GM19452 (cell line): ENCODE measurements at regions not wholly inside any gene's neighbourhood (a gene's known extent, or its start where the extent isn't known, plus 50 kb on each side); places are given as distances from the start of the nearest gene placed in this dataset.
"Not testable (repeated sequence)": the region's sequence is repeated elsewhere in the genome, so short reads cannot be mapped to it uniquely, and the experiment has no call there.

Experiments used
- ATAC-seq: cut with Tn5 transposase; IDR thresholded peaks from one replicate; pipeline ENCODE4 v1.9.1; 2021; ENCODE audit not compliant: unreplicated experiment

DNA sequence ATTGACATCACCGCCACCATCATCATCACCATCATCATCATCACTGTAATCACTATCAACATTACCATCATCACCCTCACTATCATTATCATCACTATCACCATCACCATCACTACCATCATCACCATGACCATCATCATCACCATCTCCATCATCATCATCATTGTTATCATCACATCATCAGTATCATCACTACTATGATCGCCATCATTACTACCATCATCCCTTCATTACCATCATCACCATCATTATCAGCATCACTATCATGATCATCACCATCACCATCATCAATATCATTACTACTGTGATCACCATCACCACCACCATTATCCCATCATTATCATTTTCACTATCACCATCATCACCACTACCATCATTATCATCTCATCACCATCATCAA is 368.3 kb downstream of the SEC14L1 start:
- ATAC-seq: no peak

DNA sequence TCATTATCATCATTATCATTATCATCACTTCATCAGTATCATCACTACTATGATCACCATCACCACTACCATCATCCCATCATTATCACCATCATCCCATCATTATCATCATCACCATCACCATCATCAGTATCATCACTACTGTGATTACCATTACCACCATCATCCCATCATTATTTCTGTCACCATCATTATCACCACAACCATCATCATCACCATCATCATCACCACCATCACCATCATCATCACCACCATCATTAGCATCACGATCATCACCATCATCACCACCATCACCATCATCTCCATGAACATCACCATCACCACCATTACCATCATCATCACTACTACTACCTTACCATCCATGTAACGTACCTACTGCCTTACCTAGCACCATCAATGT is 368.8 kb downstream of the SEC14L1 start:
- no peak for ATAC-seq

DNA sequence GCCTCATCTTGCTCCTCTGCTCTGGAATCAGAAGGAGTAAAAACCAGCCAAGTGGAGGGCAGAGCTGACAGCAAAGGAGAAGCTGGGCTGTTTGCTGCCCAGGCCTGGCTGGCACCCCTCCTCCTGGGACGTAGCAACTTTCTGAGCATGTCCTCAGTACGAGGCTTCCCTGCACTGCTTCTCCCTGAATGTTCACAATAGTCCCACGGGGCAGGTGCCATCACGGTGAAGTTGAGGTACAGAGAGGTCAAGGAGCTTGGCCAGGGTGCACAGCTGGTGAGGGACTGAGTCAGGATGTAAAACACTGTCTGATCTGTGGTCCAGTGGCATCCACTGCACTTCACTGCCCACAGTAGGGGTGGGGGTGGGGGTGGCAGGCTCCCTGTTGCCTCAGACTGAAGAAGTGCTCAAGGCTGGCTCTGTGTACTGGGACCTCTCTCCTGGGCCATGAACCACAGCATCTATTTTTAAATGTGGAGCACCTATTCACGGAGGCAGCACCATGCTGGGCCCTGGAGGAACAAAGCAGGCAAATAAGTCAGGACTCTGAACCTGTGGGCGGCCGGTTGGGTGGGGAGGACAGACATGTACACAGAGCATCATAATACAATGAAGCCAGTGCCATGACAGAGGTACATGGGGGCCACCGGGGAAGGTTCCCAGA is 369.5 kb downstream of the SEC14L1 start:
- ATAC-seq: no peak

DNA sequence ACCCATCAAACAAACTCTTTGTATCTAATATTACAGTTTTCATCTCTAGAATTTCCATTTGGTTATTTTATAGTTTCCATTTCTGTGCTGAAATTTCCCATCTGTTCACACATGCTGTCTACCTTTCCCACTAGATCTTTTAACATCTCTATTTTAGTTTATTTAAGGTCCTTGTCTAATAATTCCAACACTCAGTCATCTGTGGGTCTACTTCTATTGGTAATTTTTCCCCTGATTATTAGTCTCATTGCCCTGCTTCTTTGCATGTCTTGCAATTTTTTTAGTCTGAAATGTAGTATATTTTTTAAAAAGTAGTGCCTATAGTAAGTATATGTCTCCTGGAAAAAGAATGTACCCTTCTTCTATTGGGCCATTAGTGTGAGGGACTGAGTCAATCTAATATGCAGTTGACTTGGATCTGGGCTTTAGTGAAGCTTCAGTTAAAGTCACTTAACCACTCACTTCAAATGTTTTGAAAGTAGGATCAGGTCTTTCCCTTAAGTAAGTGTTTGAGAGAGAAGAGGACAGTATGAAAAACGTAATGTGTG is 370.8 kb downstream of the SEC14L1 start:
- no peak for ATAC-seq

DNA sequence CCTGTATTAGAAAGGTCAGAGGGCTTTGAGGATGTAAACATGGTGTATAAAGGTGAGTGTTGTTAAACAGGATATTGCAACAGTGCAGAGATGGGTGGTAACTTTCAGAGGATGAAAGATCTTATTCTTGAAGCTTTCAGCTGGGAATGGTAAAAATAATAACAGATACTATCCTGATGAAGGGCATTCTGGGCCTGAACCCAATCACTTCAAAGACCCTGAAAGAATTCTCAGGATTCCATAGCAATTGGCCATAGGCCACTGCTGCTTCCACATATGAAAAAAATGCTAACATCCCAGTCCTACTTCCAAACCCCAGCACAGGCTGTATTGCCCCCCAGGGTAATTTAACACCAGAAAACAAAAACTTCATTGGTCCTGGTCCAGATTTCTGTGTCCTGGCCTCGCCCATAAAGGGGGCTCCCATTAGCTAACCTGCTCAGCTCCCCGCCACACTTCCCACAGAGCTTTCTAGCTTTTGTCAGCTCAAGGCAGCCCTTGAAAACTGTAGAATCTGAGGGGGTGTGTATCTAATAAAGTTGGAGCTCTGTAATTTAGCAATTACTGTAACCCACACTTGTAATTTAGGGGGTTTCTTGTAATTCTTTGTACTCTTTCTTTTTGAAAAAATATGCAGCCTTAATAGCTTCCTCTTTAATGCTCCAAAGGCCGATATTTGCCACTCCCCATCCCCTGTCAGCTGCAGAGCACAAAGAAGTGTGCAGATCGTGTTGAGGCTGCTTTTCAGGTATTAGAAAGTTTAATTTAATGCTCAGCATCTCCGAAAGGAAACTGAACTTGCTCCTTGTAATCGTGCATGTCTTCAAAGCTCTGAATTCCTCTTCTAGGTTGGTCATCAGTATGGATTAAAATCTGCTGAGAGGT is 371.5 kb downstream of the SEC14L1 start:
- ATAC-seq: no peak

DNA sequence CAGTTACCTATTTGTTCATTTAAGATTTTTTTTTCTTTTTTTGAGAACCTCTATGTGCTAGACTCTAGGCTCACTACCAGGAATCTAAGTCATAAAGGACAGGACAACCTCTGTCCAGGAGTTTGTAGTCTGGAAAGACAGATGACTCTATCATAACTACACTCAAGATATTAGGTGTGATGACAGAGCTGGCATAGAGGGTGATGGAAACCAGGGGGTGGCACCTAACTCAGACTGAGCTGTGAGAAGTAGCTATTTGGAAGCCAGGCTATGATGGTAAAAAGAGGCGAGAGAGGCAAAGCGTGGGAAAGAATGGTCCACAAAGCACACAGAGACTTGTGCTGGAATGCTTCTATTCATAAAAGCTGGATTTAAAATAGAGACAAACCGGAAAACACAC is 372.3 kb downstream of the SEC14L1 start:
- ATAC-seq: no peak

DNA sequence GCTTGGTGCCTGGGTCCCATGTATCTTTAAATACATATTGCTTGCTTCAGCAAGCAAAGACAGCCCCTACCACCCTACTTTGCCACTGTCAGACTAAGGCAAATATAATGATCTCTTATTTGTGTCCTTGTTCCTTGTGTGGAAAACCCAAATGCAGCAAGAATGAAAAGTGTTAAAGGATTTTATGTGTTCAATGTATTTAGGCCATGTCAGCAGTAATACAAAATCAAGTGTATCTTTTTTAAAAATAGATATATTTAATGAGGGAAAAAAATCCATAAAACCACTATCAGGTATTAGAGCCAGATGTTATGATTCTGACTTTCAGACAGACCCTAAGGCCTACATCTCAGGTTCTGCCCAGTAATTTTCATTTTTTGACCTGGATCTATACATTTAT is 374.5 kb downstream of the SEC14L1 start:
- no peak for ATAC-seq

DNA sequence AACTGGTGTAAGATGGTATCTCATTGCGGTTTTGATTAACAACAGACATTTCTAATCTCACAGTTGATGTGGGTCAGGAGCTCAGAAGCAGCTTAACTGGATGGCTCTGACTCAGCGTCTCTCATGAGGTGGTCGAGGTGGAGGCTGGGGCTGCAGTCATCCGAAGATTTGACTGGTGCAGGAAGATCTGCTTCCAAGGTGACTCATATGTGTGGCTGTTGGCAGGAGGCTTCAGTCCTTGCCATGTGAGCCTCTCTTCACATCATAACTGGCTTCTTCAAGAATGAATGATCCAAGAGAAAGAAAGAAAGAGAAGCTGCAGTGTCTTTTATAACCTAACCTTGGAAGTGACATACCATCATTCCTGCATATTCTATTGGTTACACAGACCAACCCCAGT is 376.1 kb downstream of the SEC14L1 start:
- ATAC-seq: no peak

DNA sequence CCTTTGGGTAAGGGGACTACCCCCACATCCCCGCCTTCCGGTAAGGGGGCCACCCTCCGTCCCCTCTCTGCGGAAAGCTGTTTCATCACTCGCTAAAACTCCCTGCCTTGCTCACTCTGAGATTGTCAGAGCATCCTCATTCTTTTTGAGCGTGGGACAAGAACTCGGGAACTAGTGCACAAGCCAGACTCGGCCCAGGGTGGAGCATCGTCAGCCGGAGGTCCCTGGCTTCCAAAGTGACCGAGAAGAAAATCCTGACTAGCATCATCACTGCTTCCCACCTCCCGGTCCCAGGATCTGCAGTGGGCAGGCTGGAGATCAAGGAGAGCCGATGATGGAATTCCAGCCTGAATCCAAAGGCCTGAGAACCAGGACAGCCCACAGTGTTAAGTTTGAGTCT is 380.3 kb downstream of the SEC14L1 start:
- no peak for ATAC-seq

DNA sequence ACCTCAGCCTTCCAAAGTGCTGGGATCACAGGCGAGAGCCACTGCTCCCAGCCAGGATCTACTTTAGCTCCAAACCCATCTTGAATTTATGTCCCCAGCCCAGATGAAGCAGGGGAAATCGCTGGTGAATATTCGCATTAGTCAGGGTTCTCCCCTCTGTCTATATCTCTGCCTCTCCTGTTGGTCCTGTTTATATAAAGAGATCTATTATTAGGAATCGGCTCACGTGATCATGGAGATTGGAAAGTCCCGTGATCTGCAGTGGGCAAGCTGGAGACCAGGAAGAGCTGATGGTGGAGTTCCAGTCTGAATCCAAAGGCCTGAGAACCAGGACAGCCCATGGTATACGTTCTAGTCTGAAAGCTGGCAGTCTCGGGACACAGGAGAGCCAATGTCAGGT is 382.8 kb downstream of the SEC14L1 start:
- no peak for ATAC-seq

DNA sequence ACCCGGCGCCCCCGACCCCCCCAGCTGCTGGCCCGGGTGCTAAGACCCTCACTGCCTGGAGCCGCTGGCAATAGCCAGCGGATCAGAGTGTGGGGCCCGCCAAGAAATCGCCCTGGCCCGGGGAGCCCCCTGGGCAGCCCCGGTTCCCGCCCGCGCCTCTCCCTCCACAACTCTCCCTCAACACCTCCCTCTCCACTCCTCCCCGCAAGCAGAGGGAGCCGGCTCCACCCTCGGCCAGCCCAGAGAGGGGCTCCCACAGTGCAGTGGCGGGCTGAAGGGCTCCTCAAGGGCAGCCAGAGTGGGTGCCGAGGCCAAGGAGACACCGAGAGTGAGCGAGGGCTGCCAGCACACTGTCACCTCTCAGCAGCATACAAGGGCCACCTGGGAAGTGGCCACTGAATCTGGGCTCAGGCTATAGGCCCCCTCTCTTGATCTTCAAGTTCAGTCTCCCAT is 385.5 kb downstream of the SEC14L1 start:
- no peak for ATAC-seq

DNA sequence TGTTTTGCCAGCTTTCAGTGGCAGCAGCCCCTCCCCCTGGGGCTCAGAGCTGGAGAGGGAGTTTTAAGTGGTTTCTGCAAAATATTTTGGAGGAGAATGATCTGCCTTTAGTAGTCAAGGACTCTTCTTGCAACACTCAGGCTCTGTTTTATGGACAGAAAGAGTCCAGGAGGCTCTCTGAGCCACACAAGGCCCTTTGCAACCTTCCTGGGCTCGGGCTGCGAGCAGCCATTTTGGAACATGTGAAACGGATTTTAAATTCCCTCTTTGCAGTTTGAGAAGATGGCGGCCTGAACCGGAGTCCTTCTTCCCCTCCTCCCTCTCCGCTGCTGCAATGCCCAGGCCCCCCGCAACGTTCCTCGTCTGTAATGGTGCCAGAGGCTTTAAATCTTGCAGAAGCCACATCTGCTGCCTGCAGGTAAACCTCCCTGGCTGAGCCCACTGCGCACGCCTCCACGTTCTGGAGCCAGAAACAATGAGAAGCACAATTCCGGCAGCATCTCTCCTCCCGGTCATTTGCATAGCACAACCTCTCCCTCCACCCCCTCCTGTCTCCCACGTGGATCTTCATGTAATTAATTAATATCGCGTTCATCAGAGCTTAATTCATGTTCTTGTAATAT is 386.1 kb downstream of the SEC14L1 start:
- no peak for ATAC-seq

DNA sequence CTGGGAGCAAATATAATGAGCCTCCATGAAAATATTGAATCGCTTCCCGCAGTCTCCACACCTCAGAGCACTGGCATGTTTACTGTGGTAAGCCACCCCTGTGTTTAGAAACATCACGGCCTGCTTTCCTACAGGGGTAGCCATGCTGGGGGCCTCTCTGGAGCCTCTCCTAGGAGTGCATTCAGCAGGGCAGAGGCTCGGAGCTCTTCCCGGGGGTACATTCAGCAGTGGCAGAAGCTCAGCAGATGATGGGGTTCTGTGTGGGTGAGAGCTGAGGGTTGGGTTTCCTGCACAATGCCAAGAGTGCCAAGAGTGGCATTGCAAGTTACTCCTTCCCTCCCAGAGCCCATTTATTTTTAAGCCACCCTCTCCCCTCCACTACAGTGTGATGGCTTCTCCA is 386.6 kb downstream of the SEC14L1 start:
- ATAC-seq: no peak

DNA sequence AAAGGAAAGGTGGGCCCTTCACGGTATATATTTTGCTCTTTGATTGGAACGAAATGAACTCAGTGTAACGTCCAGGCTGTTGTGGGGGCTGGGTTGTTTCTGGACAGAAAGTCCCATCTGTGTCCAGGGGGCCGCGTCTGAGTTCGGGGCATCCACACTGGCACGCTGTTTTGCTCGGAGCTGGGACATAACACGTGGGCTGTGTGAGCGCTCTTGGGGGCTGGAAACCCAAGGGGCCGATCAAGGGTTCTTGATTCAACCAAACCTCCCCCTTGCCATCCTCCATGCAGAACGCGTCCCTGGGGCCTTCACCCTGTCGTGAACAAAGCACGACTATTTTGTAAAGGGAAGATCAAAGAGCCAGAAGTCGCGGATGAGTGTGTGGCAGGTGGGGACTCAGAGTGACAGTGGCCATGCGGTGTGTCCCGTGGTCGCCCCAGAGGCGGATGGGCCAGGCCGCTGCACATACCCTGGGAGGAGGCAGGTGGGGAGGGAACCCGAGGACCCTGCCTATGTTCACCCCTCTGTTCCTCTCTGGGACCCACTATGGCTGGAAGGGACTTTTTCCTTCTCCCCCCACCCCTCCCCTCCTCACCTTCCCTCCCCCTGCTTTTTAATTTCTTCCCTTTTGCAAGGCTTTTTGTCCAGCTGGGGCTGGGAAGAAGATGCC is 387.2 kb downstream of the SEC14L1 start:
- no peak for ATAC-seq

DNA sequence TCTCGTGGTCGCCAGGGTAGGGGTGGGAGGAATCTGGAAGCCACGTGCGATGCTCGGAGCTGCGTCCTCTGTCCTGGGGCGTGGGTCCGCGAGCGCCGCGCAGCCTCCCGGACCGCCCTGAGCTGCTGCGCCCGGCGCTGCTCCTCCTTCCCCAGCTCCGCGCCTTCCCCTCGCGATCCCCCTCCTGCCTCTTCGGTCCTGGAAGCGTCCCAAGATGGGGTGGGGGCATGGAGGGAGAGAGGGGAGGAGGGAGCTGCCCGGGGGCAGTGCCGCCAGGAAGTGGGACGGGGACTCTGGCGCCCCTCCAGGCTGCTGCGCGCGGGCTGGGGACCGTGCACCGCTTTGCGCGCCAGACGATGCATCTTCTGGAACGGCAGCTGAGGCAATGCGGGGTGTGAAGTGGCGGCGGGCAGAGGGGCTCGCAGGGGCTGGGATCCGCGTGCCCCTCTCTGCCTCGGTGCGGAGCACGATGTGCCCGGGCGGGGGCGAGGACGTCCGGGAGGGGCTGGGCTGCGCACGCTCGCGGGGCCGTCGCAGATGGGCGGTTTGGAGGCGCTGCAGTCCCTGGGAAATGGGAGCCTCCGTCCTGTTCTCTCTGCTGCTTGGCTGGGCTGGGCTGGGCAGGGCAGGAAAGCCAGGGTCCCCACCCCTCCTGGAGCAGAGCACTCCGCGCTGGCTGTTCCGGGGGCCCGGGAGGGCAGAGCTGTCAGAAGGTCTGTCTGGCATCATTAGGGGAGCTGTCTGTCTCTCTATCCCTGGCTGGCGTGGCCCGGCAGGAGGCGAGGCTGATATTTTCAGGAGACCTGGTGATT is 388.0 kb downstream of the SEC14L1 start:
- ATAC-seq: no peak

DNA sequence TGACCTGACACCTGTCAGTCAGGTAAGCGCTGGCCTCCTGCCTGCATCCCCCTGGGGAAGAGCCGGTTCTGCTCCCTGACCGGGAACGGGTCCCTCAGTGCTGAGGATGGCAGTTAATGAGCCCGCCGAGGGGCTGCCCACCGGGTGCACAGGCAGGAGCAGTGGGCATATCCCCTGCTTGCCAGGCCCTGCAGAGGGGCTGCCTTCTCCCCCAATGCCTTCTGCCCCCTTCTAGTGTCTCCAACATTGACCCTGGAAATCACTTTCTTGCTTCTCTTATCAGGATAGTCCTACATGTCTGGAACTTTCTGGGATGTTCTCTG is 388.5 kb downstream of the SEC14L1 start:
- ATAC-seq: no peak

DNA sequence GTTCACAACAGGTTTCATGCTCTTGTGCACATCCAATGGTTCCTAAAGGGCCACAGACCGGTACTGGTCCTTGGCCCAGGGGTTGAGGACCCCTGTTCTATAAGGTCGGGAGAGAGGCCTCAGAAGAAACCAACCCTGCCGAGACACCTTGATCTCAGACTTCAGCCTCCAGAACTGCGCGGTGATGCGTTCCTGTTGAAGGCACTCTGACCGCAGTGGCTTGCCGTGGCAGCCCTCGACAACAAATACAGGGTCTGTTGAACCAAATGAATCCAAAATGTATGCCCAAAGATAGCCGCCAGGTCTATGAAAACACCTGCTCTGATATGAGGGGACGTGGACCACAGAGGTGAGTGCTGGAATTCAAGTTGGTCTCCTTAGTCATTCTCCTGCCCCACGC is 389.8 kb downstream of the SEC14L1 start:
- no peak for ATAC-seq

DNA sequence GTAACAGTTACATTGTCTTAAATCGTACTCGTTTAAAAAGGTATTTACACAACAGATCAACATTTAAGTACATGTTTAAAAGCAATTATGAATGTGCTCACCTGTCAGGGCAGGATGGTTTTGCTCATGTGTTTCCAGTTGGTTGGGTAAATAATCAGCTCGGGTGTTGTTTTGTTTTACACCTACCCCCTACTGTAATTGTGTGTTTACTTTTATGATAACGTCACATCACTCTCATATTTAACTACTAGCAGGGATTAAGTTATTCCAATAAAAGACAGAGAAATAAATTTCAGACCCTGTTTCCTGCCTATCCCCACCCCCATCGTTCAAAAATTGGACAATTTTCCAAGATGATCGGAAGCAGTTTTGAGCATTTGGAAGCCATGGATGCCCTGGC is 390.2 kb downstream of the SEC14L1 start:
- no peak for ATAC-seq

DNA sequence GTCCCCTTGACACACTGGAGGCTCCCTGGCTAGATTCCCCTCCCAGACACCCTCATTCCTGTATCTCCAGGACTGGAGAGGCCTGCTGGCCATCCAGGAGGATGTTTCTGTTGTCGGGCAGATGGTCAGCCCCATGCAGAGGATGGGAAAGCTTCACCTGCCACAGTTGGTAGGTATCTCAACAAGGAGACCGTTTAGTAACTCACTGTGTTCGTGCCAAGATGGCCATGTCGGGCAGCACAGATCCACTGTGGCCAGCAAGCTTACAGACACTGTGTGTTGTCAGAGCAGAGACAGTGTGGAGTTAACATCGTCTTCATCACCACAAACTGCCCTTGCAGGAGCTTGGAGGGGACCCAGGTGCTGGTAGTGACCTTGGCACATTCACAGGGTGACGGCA is 390.9 kb downstream of the SEC14L1 start:
- no peak for ATAC-seq

DNA sequence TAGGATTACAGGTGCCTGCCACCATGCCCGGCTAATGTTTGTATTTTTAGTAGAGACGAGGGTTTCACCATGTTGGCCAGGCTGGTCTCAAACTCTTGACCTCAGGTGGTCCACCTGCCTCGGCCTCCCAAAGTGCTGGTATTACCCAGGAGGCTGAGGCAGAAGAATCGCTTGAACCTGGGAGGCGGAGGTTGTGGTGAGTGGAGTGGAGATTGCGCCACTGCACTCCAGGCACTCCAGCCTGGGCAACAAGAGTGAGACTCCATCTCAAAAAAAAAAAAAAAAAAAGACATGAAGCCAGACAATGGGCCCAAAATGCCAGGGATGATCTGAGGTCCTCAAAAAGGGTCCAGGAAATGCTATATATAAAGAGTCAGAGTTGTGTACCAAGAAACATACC is 392.9 kb downstream of the SEC14L1 start:
- ATAC-seq: not testable (repeated sequence)

DNA sequence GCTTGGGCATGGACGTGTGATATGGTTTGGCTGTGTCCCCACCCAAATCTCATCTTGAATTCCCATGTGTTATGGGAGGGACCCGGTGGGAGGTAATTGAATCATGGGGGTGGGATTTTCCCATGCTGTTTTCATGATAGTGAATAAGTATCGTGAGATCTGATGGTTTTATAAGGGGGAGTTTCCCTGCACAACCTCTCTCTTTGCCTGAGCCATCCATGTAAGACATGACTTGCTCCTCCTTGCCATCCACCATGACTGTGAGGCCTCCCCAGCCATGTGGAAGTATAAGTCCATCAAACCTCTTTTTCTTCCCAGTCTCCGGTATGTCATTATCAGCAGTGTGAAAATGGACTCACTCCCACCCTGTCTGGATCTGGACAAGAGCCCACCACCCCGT is 393.4 kb downstream of the SEC14L1 start:
- no peak for ATAC-seq
